Hepatocyte (in vitro differentiated cells): ENCODE measurements at regions not wholly inside any gene's neighbourhood (a gene's known extent, or its start where the extent isn't known, plus 50 kb on each side); places are given as distances from the start of the nearest gene placed in this dataset.

ENCODE experiments used
- EZH2 ChIP-seq: fragments of 200-600 bp; sonication (generic); IDR thresholded peaks from 2 replicates; pipeline ENCODE4 v1.6.1; 2016; ENCODE audit warnings: antibody characterized with exemption, mild to moderate bottlenecking, borderline replicate concordance
- TF ChIP-seq, protein P1 (sequence below): fragments of 200-600 bp; sonication (generic); IDR thresholded peaks from 2 replicates; pipeline ENCODE4 v1.5.1; 2016; ENCODE audit warnings: antibody characterized with exemption, mild to moderate bottlenecking; ENCODE audit not compliant: poor library complexity

DNA sequence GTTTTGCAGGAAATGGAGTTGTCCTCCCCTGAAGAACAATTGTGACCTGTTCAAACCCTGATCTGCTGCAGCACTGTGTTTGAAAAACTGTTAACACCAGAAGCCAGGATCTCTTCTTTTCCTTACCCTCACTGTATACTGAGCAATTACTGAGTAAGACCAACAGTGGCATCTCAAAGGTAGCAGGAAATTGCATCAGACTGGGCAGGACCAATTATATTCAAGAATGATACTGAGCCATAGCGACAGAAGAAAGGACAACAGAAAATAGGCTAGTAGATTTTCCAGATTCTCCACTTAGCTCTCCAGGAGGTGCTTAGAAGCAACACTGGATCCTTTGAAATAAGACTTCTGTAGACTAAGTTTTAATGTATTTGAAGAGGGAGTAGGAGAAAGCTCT is 57.4 kb upstream of the INHBA start:
- TF ChIP-seq, protein P1, sequence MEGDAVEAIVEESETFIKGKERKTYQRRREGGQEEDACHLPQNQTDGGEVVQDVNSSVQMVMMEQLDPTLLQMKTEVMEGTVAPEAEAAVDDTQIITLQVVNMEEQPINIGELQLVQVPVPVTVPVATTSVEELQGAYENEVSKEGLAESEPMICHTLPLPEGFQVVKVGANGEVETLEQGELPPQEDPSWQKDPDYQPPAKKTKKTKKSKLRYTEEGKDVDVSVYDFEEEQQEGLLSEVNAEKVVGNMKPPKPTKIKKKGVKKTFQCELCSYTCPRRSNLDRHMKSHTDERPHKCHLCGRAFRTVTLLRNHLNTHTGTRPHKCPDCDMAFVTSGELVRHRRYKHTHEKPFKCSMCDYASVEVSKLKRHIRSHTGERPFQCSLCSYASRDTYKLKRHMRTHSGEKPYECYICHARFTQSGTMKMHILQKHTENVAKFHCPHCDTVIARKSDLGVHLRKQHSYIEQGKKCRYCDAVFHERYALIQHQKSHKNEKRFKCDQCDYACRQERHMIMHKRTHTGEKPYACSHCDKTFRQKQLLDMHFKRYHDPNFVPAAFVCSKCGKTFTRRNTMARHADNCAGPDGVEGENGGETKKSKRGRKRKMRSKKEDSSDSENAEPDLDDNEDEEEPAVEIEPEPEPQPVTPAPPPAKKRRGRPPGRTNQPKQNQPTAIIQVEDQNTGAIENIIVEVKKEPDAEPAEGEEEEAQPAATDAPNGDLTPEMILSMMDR = no peak
- no peak for TF ChIP-seq EZH2
